WTC11 (cell line): ENCODE measurements at regions not wholly inside any gene's neighbourhood (a gene's known extent, or its start where the extent isn't known, plus 50 kb on each side); places are given as distances from the start of the nearest gene placed in this dataset.

Experiments used
- GRHL2 ChIP-seq: fragments of 250-450 bp; sonication (Bioruptor Pico); IDR thresholded peaks from 2 replicates; pipeline ENCODE4 v1.8.0; 2022; ENCODE audit warnings: mild to moderate bottlenecking, moderate library complexity; ENCODE audit not compliant: insufficient replicate concordance, severe bottlenecking
- TCF7 ChIP-seq: sonication (generic); formaldehyde crosslinking; IDR thresholded peaks from 2 replicates; pipeline ENCODE4 v1.8.0; 2022; ENCODE audit warnings: mild to moderate bottlenecking, low read depth, missing genetic modification reagents, moderate library complexity
- TF ChIP-seq, protein P1 (sequence below): sonication (generic); formaldehyde crosslinking; IDR thresholded peaks from 2 replicates; pipeline ENCODE4 v1.8.1; 2023; ENCODE audit warnings: mild to moderate bottlenecking, missing genetic modification reagents, moderate library complexity
- TF ChIP-seq, protein P2 (sequence below): sonication (generic); formaldehyde crosslinking; IDR thresholded peaks from 2 replicates; pipeline ENCODE4 v1.8.0; 2022; ENCODE audit warnings: missing genetic modification reagents
- TF ChIP-seq, protein P3 (sequence below): sonication (generic); formaldehyde crosslinking; IDR thresholded peaks from 2 replicates; pipeline ENCODE4 v1.8.1; 2022; ENCODE audit warnings: missing genetic modification reagents, borderline replicate concordance
- TF ChIP-seq, protein P4 (sequence below): sonication (generic); formaldehyde crosslinking; conservative IDR thresholded peaks from 2 replicates; pipeline ENCODE4 v1.8.1; 2023; ENCODE audit warnings: mild to moderate bottlenecking, low read depth, missing genetic modification reagents, moderate library complexity
- TF ChIP-seq, protein P5 (sequence below): sonication (generic); formaldehyde crosslinking; IDR thresholded peaks from 2 replicates; pipeline ENCODE4 v1.8.0; 2022; ENCODE audit warnings: mild to moderate bottlenecking, missing genetic modification reagents
- TF ChIP-seq, protein P6 (sequence below): sonication (generic); formaldehyde crosslinking; IDR thresholded peaks from 2 replicates; pipeline ENCODE4 v1.8.1; 2023; ENCODE audit warnings: mild to moderate bottlenecking, moderate library complexity, missing genetic modification reagents
- TF ChIP-seq, protein P7 (sequence below): fragments of 200-600 bp; IDR thresholded peaks from 2 replicates; pipeline ENCODE4 v1.8.0; 2022; ENCODE audit warnings: antibody characterized with exemption
- TF ChIP-seq, protein P8 (sequence below): fragments of 250-450 bp; sonication (Bioruptor Pico); IDR thresholded peaks from 2 replicates; pipeline ENCODE4 v2.1.2; 2022; ENCODE audit warnings: mild to moderate bottlenecking, moderate library complexity

DNA sequence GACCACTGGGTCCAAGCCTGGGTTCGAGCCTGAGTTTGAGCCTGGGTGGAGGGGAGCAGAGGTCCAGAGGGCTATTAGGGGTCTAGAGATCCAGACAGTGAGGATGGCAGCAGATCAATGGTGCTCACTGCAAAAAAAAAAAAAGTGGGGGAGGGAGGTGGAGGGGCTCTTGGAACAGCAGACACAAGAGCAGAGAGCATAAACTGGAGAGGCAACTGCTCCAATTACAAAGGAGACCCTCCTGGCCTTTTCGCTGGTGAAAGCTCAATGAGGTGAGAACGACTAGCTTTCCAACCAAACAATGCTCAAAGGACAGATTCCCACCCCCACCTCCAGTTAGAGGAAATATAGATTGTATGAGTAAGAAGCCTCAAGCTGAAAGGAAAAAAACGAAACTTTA lies 124.2 kb upstream of the TSPAN8 start (continued):
- TF ChIP-seq, protein P1, sequence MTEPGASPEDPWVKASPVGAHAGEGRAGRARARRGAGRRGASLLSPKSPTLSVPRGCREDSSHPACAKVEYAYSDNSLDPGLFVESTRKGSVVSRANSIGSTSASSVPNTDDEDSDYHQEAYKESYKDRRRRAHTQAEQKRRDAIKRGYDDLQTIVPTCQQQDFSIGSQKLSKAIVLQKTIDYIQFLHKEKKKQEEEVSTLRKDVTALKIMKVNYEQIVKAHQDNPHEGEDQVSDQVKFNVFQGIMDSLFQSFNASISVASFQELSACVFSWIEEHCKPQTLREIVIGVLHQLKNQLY: no peak
- TF ChIP-seq TCF7 (CRISPR knock-in tag) (no peak), GRHL2 (CRISPR knock-in tag) (no peak)
- TF ChIP-seq, protein P2, sequence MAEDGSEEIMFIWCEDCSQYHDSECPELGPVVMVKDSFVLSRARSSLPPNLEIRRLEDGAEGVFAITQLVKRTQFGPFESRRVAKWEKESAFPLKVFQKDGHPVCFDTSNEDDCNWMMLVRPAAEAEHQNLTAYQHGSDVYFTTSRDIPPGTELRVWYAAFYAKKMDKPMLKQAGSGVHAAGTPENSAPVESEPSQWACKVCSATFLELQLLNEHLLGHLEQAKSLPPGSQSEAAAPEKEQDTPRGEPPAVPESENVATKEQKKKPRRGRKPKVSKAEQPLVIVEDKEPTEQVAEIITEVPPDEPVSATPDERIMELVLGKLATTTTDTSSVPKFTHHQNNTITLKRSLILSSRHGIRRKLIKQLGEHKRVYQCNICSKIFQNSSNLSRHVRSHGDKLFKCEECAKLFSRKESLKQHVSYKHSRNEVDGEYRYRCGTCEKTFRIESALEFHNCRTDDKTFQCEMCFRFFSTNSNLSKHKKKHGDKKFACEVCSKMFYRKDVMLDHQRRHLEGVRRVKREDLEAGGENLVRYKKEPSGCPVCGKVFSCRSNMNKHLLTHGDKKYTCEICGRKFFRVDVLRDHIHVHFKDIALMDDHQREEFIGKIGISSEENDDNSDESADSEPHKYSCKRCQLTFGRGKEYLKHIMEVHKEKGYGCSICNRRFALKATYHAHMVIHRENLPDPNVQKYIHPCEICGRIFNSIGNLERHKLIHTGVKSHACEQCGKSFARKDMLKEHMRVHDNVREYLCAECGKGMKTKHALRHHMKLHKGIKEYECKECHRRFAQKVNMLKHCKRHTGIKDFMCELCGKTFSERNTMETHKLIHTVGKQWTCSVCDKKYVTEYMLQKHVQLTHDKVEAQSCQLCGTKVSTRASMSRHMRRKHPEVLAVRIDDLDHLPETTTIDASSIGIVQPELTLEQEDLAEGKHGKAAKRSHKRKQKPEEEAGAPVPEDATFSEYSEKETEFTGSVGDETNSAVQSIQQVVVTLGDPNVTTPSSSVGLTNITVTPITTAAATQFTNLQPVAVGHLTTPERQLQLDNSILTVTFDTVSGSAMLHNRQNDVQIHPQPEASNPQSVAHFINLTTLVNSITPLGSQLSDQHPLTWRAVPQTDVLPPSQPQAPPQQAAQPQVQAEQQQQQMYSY (CRISPR knock-in tag): no peak
- TF ChIP-seq, protein P3, sequence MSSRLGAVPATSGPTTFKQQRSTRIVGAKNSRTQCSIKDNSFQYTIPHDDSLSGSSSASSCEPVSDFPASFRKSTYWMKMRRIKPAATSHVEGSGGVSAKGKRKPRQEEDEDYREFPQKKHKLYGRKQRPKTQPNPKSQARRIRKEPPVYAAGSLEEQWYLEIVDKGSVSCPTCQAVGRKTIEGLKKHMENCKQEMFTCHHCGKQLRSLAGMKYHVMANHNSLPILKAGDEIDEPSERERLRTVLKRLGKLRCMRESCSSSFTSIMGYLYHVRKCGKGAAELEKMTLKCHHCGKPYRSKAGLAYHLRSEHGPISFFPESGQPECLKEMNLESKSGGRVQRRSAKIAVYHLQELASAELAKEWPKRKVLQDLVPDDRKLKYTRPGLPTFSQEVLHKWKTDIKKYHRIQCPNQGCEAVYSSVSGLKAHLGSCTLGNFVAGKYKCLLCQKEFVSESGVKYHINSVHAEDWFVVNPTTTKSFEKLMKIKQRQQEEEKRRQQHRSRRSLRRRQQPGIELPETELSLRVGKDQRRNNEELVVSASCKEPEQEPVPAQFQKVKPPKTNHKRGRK (CRISPR knock-in tag): no peak
- TF ChIP-seq, protein P4, sequence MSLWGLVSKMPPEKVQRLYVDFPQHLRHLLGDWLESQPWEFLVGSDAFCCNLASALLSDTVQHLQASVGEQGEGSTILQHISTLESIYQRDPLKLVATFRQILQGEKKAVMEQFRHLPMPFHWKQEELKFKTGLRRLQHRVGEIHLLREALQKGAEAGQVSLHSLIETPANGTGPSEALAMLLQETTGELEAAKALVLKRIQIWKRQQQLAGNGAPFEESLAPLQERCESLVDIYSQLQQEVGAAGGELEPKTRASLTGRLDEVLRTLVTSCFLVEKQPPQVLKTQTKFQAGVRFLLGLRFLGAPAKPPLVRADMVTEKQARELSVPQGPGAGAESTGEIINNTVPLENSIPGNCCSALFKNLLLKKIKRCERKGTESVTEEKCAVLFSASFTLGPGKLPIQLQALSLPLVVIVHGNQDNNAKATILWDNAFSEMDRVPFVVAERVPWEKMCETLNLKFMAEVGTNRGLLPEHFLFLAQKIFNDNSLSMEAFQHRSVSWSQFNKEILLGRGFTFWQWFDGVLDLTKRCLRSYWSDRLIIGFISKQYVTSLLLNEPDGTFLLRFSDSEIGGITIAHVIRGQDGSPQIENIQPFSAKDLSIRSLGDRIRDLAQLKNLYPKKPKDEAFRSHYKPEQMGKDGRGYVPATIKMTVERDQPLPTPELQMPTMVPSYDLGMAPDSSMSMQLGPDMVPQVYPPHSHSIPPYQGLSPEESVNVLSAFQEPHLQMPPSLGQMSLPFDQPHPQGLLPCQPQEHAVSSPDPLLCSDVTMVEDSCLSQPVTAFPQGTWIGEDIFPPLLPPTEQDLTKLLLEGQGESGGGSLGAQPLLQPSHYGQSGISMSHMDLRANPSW (CRISPR knock-in tag): no peak
- TF ChIP-seq, protein P5, sequence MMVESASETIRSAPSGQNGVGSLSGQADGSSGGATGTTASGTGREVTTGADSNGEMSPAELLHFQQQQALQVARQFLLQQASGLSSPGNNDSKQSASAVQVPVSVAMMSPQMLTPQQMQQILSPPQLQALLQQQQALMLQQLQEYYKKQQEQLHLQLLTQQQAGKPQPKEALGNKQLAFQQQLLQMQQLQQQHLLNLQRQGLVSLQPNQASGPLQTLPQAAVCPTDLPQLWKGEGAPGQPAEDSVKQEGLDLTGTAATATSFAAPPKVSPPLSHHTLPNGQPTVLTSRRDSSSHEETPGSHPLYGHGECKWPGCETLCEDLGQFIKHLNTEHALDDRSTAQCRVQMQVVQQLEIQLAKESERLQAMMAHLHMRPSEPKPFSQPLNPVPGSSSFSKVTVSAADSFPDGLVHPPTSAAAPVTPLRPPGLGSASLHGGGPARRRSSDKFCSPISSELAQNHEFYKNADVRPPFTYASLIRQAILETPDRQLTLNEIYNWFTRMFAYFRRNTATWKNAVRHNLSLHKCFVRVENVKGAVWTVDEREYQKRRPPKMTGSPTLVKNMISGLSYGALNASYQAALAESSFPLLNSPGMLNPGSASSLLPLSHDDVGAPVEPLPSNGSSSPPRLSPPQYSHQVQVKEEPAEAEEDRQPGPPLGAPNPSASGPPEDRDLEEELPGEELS (CRISPR knock-in tag): no peak
- TF ChIP-seq, protein P6, sequence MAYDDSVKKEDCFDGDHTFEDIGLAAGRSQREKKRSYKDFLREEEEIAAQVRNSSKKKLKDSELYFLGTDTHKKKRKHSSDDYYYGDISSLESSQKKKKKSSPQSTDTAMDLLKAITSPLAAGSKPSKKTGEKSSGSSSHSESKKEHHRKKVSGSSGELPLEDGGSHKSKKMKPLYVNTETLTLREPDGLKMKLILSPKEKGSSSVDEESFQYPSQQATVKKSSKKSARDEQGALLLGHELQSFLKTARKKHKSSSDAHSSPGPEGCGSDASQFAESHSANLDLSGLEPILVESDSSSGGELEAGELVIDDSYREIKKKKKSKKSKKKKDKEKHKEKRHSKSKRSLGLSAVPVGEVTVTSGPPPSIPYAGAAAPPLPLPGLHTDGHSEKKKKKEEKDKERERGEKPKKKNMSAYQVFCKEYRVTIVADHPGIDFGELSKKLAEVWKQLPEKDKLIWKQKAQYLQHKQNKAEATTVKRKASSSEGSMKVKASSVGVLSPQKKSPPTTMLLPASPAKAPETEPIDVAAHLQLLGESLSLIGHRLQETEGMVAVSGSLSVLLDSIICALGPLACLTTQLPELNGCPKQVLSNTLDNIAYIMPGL (CRISPR knock-in tag): no peak
- TF ChIP-seq, protein P7, sequence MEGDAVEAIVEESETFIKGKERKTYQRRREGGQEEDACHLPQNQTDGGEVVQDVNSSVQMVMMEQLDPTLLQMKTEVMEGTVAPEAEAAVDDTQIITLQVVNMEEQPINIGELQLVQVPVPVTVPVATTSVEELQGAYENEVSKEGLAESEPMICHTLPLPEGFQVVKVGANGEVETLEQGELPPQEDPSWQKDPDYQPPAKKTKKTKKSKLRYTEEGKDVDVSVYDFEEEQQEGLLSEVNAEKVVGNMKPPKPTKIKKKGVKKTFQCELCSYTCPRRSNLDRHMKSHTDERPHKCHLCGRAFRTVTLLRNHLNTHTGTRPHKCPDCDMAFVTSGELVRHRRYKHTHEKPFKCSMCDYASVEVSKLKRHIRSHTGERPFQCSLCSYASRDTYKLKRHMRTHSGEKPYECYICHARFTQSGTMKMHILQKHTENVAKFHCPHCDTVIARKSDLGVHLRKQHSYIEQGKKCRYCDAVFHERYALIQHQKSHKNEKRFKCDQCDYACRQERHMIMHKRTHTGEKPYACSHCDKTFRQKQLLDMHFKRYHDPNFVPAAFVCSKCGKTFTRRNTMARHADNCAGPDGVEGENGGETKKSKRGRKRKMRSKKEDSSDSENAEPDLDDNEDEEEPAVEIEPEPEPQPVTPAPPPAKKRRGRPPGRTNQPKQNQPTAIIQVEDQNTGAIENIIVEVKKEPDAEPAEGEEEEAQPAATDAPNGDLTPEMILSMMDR: no peak
- TF ChIP-seq, protein P8, sequence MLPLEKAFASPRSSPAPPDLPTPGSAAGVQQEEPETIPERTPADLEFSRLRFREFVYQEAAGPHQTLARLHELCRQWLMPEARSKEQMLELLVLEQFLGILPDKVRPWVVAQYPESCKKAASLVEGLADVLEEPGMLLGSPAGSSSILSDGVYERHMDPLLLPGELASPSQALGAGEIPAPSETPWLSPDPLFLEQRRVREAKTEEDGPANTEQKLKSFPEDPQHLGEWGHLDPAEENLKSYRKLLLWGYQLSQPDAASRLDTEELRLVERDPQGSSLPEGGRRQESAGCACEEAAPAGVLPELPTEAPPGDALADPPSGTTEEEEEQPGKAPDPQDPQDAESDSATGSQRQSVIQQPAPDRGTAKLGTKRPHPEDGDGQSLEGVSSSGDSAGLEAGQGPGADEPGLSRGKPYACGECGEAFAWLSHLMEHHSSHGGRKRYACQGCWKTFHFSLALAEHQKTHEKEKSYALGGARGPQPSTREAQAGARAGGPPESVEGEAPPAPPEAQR: no peak
